Trophoblast cell (in vitro differentiated cells and primary cell): ENCODE measurements at regions not wholly inside any gene's neighbourhood (a gene's known extent, or its start where the extent isn't known, plus 50 kb on each side); places are given as distances from the start of the nearest gene placed in this dataset.
A peak's percentile ranks its signal among the peaks of the same experiment; 100 is the strongest.
"Not testable (repeated sequence)": the region's sequence is repeated elsewhere in the genome, so short reads cannot be mapped to it uniquely, and the experiment has no call there.

Experiments used
- DNase-seq, 2 donors: peaks; one replicate each; pipeline ENCODE4 v3.0.0-alpha.2; 2016
- H2AFZ ChIP-seq: 2 replicates; pipeline ENCODE4 v1.6.1; 2013; ENCODE audit warnings: low read length, moderate library complexity, mild to moderate bottlenecking; ENCODE audit not compliant: insufficient read depth, poor library complexity
- H2AK5ac ChIP-seq: 2 replicates; pipeline ENCODE4 v1.6.1; 2013; ENCODE audit warnings: mild to moderate bottlenecking, low read length
- H2BK120ac ChIP-seq: 2 replicates; pipeline ENCODE4 v1.6.1; 2013; ENCODE audit warnings: low read length, mild to moderate bottlenecking, moderate library complexity; ENCODE audit not compliant: insufficient read depth, poor library complexity
- H2BK12ac ChIP-seq: 2 replicates; pipeline ENCODE4 v1.6.1; 2013; ENCODE audit warnings: mild to moderate bottlenecking, low read length, moderate library complexity
- H2BK5ac ChIP-seq: 2 replicates; pipeline ENCODE4 v1.6.1; 2013; ENCODE audit warnings: low read length, low read depth, moderate library complexity, mild to moderate bottlenecking; ENCODE audit not compliant: poor library complexity
- H3K14ac ChIP-seq: 2 replicates; pipeline ENCODE4 v1.6.1; 2013; ENCODE audit warnings: mild to moderate bottlenecking, low read length
- H3K18ac ChIP-seq: 2 replicates; pipeline ENCODE4 v1.6.1; 2013; ENCODE audit warnings: mild to moderate bottlenecking, low read length
- H3K23ac ChIP-seq: 2 replicates; pipeline ENCODE4 v1.6.1; 2013; ENCODE audit warnings: low read length
- H3K27ac ChIP-seq: 2 replicates; pipeline ENCODE4 v1.5.1; 2013; ENCODE audit warnings: low read depth, mild to moderate bottlenecking, inconsistent platforms, low read length, moderate library complexity
- H3K27me3 ChIP-seq: 2 replicates; pipeline ENCODE4 v1.6.1; 2013; ENCODE audit warnings: inconsistent platforms, mild to moderate bottlenecking, low read length, moderate library complexity; ENCODE audit not compliant: insufficient read depth
- H3K36me3 ChIP-seq, 2 experiments: 1 replicate in 1 of 2; 2 replicates in 1 of 2; pipeline ENCODE4 v1.6.1; 2013; ENCODE audit warnings: low read length in 2 of 2, mild to moderate bottlenecking in 2 of 2, moderate library complexity in 1 of 2; ENCODE audit not compliant: insufficient read depth in 2 of 2, control insufficient read depth in 1 of 2
- H3K4ac ChIP-seq: 2 replicates; pipeline ENCODE4 v1.6.1; 2013; ENCODE audit warnings: low read depth, mild to moderate bottlenecking, low read length, moderate library complexity
- H3K4me1 ChIP-seq, 2 experiments: 1 replicate in 1 of 2; 2 replicates in 1 of 2; pipeline ENCODE4 v1.6.1; 2013; ENCODE audit warnings: low read length in 2 of 2, mild to moderate bottlenecking in 2 of 2, moderate library complexity in 1 of 2; ENCODE audit not compliant: insufficient read depth in 2 of 2, control insufficient read depth in 1 of 2
- H3K4me2 ChIP-seq: 2 replicates; pipeline ENCODE4 v1.6.1; 2013; ENCODE audit warnings: inconsistent platforms, mild to moderate bottlenecking, low read length, moderate library complexity
- H3K4me3 ChIP-seq: 2 replicates; pipeline ENCODE4 v1.5.1; 2013; ENCODE audit warnings: mild to moderate bottlenecking, low read depth, low read length, inconsistent platforms
- H3K79me1 ChIP-seq: one replicate; pipeline ENCODE4 v1.6.1; 2013; ENCODE audit warnings: low read length
- H3K79me2 ChIP-seq: 2 replicates; pipeline ENCODE4 v1.6.1; 2013; ENCODE audit warnings: low read length, mild to moderate bottlenecking; ENCODE audit not compliant: control insufficient read depth, insufficient read depth, poor library complexity
- H3K9ac ChIP-seq: 2 replicates; pipeline ENCODE4 v1.6.1; 2013; ENCODE audit warnings: mild to moderate bottlenecking, low read length
- H3K9me3 ChIP-seq: 2 replicates; pipeline ENCODE4 v1.6.1; 2013; ENCODE audit warnings: low read depth, mild to moderate bottlenecking, control low read depth, inconsistent platforms, low read length; ENCODE audit not compliant: insufficient read depth
- H4K12ac ChIP-seq: 2 replicates; pipeline ENCODE4 v1.6.1; 2013; ENCODE audit warnings: low read depth, mild to moderate bottlenecking, low read length, moderate library complexity
- H4K8ac ChIP-seq: 2 replicates; pipeline ENCODE4 v1.6.1; 2013; ENCODE audit warnings: low read depth, mild to moderate bottlenecking, low read length, moderate library complexity
- H4K91ac ChIP-seq: one replicate; pipeline ENCODE4 v1.6.1; 2013; ENCODE audit warnings: low read depth, mild to moderate bottlenecking, low read length, moderate library complexity
- WGBS: extraction: QIAGEN DNeasy Blood & Tissue Kit; methylation state at CpG from one replicate; pipeline ENCODE4 v1.1.7; 2013; ENCODE audit warnings: missing lambda C conversion rate; ENCODE audit not compliant: insufficient read length, insufficient coverage; ENCODE audit errors: extremely low coverage; 5-methylcytosine and 5-hydroxymethylcytosine counted together

DNA sequence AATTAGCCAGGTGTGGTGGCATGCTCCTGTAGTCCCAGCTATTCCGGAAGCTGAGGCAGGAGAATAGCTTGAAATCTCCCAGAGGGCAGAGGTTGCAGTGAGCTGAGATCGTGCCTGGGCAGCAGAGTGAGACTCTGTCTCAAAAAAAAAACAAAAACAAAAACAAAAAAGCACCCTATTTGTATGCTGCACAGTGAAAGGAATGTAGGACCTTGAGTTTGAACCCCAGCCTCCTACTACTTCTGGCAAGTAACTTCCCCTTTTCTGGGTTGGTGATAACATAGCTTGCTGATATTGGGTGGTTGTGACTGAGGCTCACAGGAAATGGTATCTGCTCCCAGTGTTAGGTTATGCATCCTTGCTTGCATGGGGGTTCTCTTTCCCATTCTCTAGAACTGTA lies 205.3 kb downstream of the BUB3 start:
- no peak overlapping the region for H2AK5ac ChIP-seq
- H4K12ac ChIP-seq: no peak overlapping the region
- no peak overlapping the region for H2BK12ac ChIP-seq
- H3K9ac ChIP-seq: no peak overlapping the region
- no peak overlapping the region for H3K27ac ChIP-seq
- no peak overlapping the region for H3K18ac ChIP-seq
- no peaks in the 10 kb centered on the region for H3K9me3 ChIP-seq
- DNase-seq: no peak
- H3K79me2 ChIP-seq: no peaks in the 10 kb centered on the region
- no peak overlapping the region for H3K4me3 ChIP-seq
- H3K27me3 ChIP-seq: no peaks in the 10 kb centered on the region
- no peak overlapping the region for H2BK120ac ChIP-seq
- H3K14ac ChIP-seq: no peak overlapping the region
- no peak overlapping the region for H3K4me2 ChIP-seq
- H3K4me1 ChIP-seq: peaks cover 0 to 8% of the 10 kb centered on the region in 2 experiments
- H3K23ac ChIP-seq: no peak overlapping the region
- H3K36me3 ChIP-seq: no peaks in the 10 kb centered on the region
- H2AFZ ChIP-seq: no peak overlapping the region
- H4K91ac ChIP-seq: no peak overlapping the region
- H3K79me1 ChIP-seq: no peaks in the 10 kb centered on the region
- no peak overlapping the region for H4K8ac ChIP-seq
- H3K4ac ChIP-seq: no peak overlapping the region
- WGBS: no CpG with 5 or more reads among the region's 2 CpGs
- no peak overlapping the region for H2BK5ac ChIP-seq

DNA sequence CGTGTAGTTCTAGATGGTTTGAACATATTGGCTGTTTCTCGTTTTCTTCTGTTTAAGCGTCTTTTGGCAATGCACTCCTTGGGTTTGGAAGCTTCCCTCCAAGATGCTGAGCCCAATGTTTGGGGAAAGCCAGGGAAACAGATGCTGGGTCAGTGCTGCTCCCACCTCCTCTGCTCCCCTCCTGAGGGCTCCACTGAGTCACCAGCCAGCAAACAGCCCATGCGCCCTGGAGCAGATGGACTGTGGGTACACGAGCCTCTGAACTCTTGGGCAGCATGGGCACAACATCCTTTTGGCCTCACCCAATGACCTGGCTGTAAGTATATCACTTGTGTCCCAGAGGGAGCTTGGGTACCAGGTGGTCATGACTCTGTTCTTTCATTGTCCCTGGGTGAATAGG lies 207.6 kb downstream of the BUB3 start:
- Histone ChIP-seq H3K14ac (no peak overlapping the region), H3K36me3 (no peaks in the 10 kb centered on the region)

DNA sequence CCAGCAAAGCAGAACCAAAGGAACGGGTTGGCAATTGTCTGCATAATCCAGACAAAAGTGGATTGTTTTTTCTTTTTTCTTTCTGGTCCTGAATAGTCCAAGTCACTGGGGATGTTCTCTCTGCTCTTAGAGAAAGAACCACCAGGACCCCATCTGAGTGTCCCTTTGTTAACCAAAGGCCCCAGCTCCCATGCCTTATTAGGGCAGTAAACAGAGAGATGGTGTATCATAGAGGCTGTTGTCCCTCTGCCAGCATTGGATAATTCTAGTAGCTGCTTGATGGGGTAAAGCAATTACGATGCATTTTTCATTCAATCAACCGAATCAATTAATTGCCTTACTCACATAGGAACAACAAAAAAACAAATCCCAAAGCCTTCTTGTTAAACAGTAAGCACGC lies 213.0 kb downstream of the BUB3 start:
- DNase-seq: no peak
- no CpG with 5 or more reads among the region's 4 CpGs for WGBS
- H3K23ac ChIP-seq: no peak overlapping the region

More for the DNA sequence above, 207.6 kb downstream of the BUB3 start:
- no CpG with 5 or more reads among the region's 5 CpGs for WGBS
- H2BK12ac ChIP-seq: no peak overlapping the region
- H3K79me2 ChIP-seq: no peaks in the 10 kb centered on the region
- H3K4ac ChIP-seq: no peak overlapping the region
- H2AFZ ChIP-seq: no peak overlapping the region
- no peaks in the 10 kb centered on the region for H3K27me3 ChIP-seq
- no peak overlapping the region for H4K91ac ChIP-seq
- no peak overlapping the region for H3K9ac ChIP-seq
- H3K23ac ChIP-seq: no peak overlapping the region
- DNase-seq: no peak
- no peak overlapping the region for H3K4me2 ChIP-seq
- no peak overlapping the region for H3K18ac ChIP-seq
- no peak overlapping the region for H2AK5ac ChIP-seq
- H3K4me3 ChIP-seq: no peak overlapping the region
- peaks cover 0 to 8% of the 10 kb centered on the region in 2 experiments for H3K4me1 ChIP-seq
- no peaks in the 10 kb centered on the region for H3K9me3 ChIP-seq
- no peak overlapping the region for H2BK120ac ChIP-seq
- H3K79me1 ChIP-seq: no peaks in the 10 kb centered on the region
- H4K8ac ChIP-seq: no peak overlapping the region
- H2BK5ac ChIP-seq: no peak overlapping the region
- no peak overlapping the region for H3K27ac ChIP-seq
- H4K12ac ChIP-seq: no peak overlapping the region

DNA sequence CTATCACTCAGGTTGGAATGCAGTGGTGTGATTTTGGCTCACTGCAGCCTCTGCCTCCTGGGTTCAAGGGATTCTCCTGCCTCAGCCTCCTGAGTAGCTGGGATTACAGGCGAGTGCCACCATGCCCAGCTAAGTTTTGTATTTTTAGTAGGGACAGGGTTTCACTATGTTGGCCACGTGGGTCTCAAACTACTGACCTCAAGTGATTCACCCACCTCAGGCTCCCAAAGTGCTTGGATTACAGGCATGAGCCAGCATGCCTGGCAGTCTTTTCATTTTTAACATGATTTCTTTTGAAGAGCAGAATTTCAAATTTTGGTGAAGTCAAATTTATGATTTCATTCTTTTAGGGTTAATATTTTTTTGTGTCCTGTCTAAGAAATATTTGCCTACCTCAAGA lies 217.4 kb downstream of the BUB3 start:
- not testable (repeated sequence) for H2BK120ac ChIP-seq, H3K9me3 ChIP-seq, H4K91ac ChIP-seq, H2AFZ ChIP-seq, H3K14ac ChIP-seq, H3K4me1 ChIP-seq, H3K4me2 ChIP-seq, H3K23ac ChIP-seq, H2BK12ac ChIP-seq, H2AK5ac ChIP-seq, H4K8ac ChIP-seq, H3K4me3 ChIP-seq, H3K4ac ChIP-seq, H3K79me1 ChIP-seq, H3K27ac ChIP-seq, H3K79me2 ChIP-seq, H3K27me3 ChIP-seq, H3K18ac ChIP-seq, H2BK5ac ChIP-seq, H3K36me3 ChIP-seq, H4K12ac ChIP-seq, H3K9ac ChIP-seq
- no CpG with 5 or more reads among the region's 2 CpGs for WGBS
- DNase-seq: peak in 1 of 2 donors; percentile 16

More for the DNA sequence above, 213.0 kb downstream of the BUB3 start:
- Histone ChIP-seq H3K4me2 (no peak overlapping the region), H2BK5ac (no peak overlapping the region), H3K14ac (no peak overlapping the region), H3K18ac (no peak overlapping the region), H2AFZ (no peak overlapping the region), H3K4me1 (no peaks in the 10 kb centered on the region), H3K79me2 (no peaks in the 10 kb centered on the region), H3K9me3 (no peaks in the 10 kb centered on the region), H3K9ac (no peak overlapping the region), H3K79me1 (no peaks in the 10 kb centered on the region), H2BK120ac (no peak overlapping the region), H3K36me3 (no peaks in the 10 kb centered on the region), H3K27ac (no peak overlapping the region), H3K4ac (no peak overlapping the region), H2AK5ac (no peak overlapping the region), H3K4me3 (no peak overlapping the region), H2BK12ac (no peak overlapping the region), H3K27me3 (no peaks in the 10 kb centered on the region), H4K8ac (no peak overlapping the region), H4K12ac (no peak overlapping the region), H4K91ac (no peak overlapping the region)
